Gastroesophageal sphincter (tissue), 3 donors: ENCODE measurements at regions not wholly inside any gene's neighbourhood (a gene's known extent, or its start where the extent isn't known, plus 50 kb on each side); places are given as distances from the start of the nearest gene placed in this dataset.

Experiments
- EP300 ChIP-seq: sonication (generic); formaldehyde crosslinking; IDR thresholded peaks from one replicate; pipeline ENCODE4 v1.6.1; 2017; ENCODE audit warnings: antibody characterized with exemption, mild to moderate bottlenecking
- POLR2A ChIP-seq, 2 donors: fragments of 450-650 bp; IDR thresholded peaks; one replicate each; pipeline ENCODE4 v1.6.1; 2017; ENCODE audit warnings: antibody characterized with exemption in 2 of 2, mild to moderate bottlenecking in 2 of 2, moderate library complexity in 1 of 2
- POLR2AphosphoS5 ChIP-seq: sonication (generic); formaldehyde crosslinking; IDR thresholded peaks from one replicate; pipeline ENCODE4 v1.6.1; 2017; ENCODE audit warnings: antibody characterized with exemption
- TF ChIP-seq, protein P1 (sequence below), 4 experiments: fragments of 200-600 bp in 2 of 4; fragments of 450-650 bp in 2 of 4; sonication (generic) in 1 of 4; IDR thresholded peaks; one replicate each; pipeline ENCODE4 v1.5.1; 2017 to 2019; ENCODE audit warnings: antibody characterized with exemption in 4 of 4, mild to moderate bottlenecking in 2 of 4, moderate library complexity in 2 of 4

DNA sequence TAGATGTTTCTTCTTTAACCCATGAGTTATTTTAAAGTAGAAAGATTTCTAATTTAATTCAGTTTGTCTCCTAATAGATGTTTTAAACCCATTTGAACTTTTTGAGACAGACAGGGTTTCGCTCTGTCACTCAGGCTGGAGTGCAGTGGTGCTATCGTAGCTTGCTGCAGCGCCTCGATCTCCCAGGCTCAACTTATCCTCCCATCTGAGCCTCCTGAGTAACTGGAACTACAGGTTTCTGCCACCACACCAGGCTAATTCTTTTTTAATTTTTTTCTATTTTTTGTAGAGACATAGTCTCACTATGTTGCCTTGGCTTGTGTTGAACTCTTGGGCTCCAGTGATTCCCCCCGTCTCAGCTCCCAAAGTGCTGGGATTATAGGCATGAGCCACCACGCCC, 53.0 kb upstream of the RAB18 start:
- TF ChIP-seq, protein P1, sequence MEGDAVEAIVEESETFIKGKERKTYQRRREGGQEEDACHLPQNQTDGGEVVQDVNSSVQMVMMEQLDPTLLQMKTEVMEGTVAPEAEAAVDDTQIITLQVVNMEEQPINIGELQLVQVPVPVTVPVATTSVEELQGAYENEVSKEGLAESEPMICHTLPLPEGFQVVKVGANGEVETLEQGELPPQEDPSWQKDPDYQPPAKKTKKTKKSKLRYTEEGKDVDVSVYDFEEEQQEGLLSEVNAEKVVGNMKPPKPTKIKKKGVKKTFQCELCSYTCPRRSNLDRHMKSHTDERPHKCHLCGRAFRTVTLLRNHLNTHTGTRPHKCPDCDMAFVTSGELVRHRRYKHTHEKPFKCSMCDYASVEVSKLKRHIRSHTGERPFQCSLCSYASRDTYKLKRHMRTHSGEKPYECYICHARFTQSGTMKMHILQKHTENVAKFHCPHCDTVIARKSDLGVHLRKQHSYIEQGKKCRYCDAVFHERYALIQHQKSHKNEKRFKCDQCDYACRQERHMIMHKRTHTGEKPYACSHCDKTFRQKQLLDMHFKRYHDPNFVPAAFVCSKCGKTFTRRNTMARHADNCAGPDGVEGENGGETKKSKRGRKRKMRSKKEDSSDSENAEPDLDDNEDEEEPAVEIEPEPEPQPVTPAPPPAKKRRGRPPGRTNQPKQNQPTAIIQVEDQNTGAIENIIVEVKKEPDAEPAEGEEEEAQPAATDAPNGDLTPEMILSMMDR (IDR thresholded peaks at IDR 0.05) = no peak
- no peak for TF ChIP-seq POLR2A (IDR thresholded peaks at IDR 0.05)
- no peak for TF ChIP-seq POLR2AphosphoS5
- no peak for TF ChIP-seq EP300
